GM23338 (cell line): ENCODE measurements at regions not wholly inside any gene's neighbourhood (a gene's known extent, or its start where the extent isn't known, plus 50 kb on each side); places are given as distances from the start of the nearest gene placed in this dataset.

ENCODE experiments used
- ATAC-seq: fragments of 200-7000 bp; cut with Tn5 transposase; 3 replicates; pipeline ENCODE4 v1.9.1; 2020
- DNase-seq: peaks from one replicate; pipeline ENCODE4 v3.0.0-alpha.2; 2015; ENCODE audit warnings: low spot score
- H2AFZ ChIP-seq: fragments of 200-600 bp; sonication (generic); 2 replicates; pipeline ENCODE4 v1.8.0; 2016; ENCODE audit warnings: antibody characterized with exemption, mild to moderate bottlenecking, moderate library complexity
- H3F3A ChIP-seq: fragments of 200-600 bp; sonication (generic); replicated peaks from 2 replicates; pipeline ENCODE4 v1.8.0; 2017; ENCODE audit warnings: antibody characterized with exemption, mixed run types, low read depth
- H3K27ac ChIP-seq: fragments of 200-600 bp; sonication (generic); 2 replicates; pipeline ENCODE4 v1.6.1; 2016; ENCODE audit warnings: low read depth
- H3K27me3 ChIP-seq: fragments of 200-600 bp; sonication (generic); 2 replicates; pipeline ENCODE4 v1.8.0; 2016; ENCODE audit warnings: mild to moderate bottlenecking, mixed run types, moderate library complexity; ENCODE audit not compliant: insufficient read depth
- H3K36me3 ChIP-seq: fragments of 200-600 bp; sonication (generic); 2 replicates; pipeline ENCODE4 v1.8.0; 2016; ENCODE audit warnings: mild to moderate bottlenecking; ENCODE audit not compliant: insufficient read depth
- H3K4me1 ChIP-seq: fragments of 200-600 bp; sonication (generic); 2 replicates; pipeline ENCODE4 v1.8.0; 2016; ENCODE audit warnings: mild to moderate bottlenecking, moderate library complexity; ENCODE audit not compliant: insufficient read depth
- H3K4me2 ChIP-seq: fragments of 200-600 bp; sonication (generic); 2 replicates; pipeline ENCODE4 v1.7.1; 2017; ENCODE audit warnings: mixed run types
- H3K4me3 ChIP-seq: fragments of 200-600 bp; sonication (generic); 2 replicates; pipeline ENCODE4 v1.6.1; 2016; ENCODE audit warnings: mixed run types
- H3K79me2 ChIP-seq: fragments of 200-600 bp; sonication (generic); replicated peaks from 2 replicates; pipeline ENCODE4 v1.8.0; 2017; ENCODE audit warnings: mild to moderate bottlenecking; ENCODE audit not compliant: insufficient read depth
- H3K9me2 ChIP-seq: fragments of 200-600 bp; sonication (generic); 2 replicates; pipeline ENCODE4 v1.8.0; 2017; ENCODE audit not compliant: insufficient read depth
- H4K20me1 ChIP-seq: fragments of 200-600 bp; sonication (generic); replicated peaks from 2 replicates; pipeline ENCODE4 v1.8.0; 2017; ENCODE audit warnings: mild to moderate bottlenecking; ENCODE audit not compliant: insufficient read depth
- H3K27ac Mint-ChIP-seq: 2 replicates; pipeline ENCODE4 v1.8.0; 2020; ENCODE audit warnings: inconsistent platforms, mild to moderate bottlenecking, moderate library complexity, mixed read lengths
- H3K27me3 Mint-ChIP-seq: 3 replicates; pipeline ENCODE4 v1.8.0; 2022; ENCODE audit warnings: low read depth, mild to moderate bottlenecking, moderate library complexity, mixed read lengths, inconsistent platforms; ENCODE audit not compliant: insufficient read depth, poor library complexity
- H3K36me3 Mint-ChIP-seq: 3 replicates; pipeline ENCODE4 v1.8.0; 2021; ENCODE audit warnings: low read depth, mild to moderate bottlenecking, inconsistent platforms, moderate library complexity, mixed read lengths
- H3K4me1 Mint-ChIP-seq: 3 replicates; pipeline ENCODE4 v1.8.0; 2020; ENCODE audit warnings: mild to moderate bottlenecking, inconsistent platforms, mixed read lengths
- H3K4me3 Mint-ChIP-seq: 3 replicates; pipeline ENCODE4 v1.8.0; 2021; ENCODE audit warnings: moderate library complexity, mild to moderate bottlenecking, inconsistent platforms, mixed read lengths
- H3K9me3 Mint-ChIP-seq: 3 replicates; pipeline ENCODE4 v1.8.0; 2020; ENCODE audit warnings: moderate library complexity, mild to moderate bottlenecking, inconsistent platforms, mixed read lengths
- ZNF114 ChIP-seq: fragments of 250-450 bp; sonication (Bioruptor Pico); IDR thresholded peaks from 2 replicates; pipeline ENCODE4 v1.5.0; 2020; ENCODE audit warnings: mild to moderate bottlenecking, moderate library complexity
- TF ChIP-seq, protein P1 (sequence below): fragments of 250-450 bp; sonication (Bioruptor Pico); IDR thresholded peaks from 2 replicates; pipeline ENCODE4 v1.5.0; 2020; ENCODE audit warnings: mild to moderate bottlenecking, moderate library complexity

DNA sequence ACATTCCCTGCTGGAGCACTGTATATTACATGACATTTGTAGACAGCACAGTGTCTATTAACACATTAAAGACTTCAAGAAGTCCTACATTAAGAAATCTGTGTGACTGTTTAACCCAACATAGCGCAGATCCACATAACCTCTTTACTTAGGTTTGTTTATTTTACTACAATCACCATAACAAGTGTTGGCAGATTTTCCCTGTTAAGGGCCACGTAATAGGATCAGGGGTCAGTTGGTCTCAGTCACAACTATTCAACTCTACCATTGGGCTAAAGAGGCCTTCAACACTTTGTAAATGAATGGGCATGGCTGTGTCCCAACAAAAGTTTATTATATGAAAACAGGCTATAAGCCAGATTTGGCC, 51.3 kb upstream of the ADORA2B start:
- H3K4me2 ChIP-seq, result no peak overlapping the region
- ATAC-seq, result no peak
- no peak overlapping the region for H3K27ac ChIP-seq

DNA sequence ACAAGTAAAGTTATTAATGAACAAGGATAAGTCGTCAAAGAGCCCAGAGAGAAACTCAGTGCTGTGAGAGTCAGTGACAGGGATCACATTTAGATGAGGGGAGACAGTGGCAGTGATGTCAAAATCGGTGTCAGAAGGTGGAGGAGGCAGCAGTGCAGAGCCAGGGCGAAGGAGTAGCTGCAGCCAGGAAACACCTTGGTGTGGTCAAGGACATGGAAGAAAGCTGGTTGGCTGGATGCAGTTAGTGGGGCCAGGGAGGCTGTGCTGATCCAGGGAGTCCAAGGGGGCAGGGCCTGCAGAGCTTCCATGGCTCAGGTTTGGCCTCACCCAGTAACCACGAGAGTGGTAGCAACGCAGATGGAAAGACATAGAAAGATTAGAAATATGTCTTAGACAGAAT, 50.7 kb upstream of the ADORA2B start:
- Histone ChIP-seq H3K27me3 (no peaks in the 10 kb centered on the region), H3K4me3 (no peak overlapping the region), H2AFZ (no peak overlapping the region; the same call in 1 of the 2 replicates), H4K20me1 (no peaks in the 10 kb centered on the region), H3K79me2 (no peaks in the 10 kb centered on the region), H3K9me2 (peaks cover 6% of the 10 kb centered on the region; the same call in 1 of the 2 replicates), H3F3A (no peaks in the 10 kb centered on the region), H3K4me1 (no peaks in the 10 kb centered on the region), H3K27ac (no peak overlapping the region), H3K4me2 (no peak overlapping the region), H3K36me3 (no peaks in the 10 kb centered on the region)
- Mint-ChIP-seq H3K4me1 (peaks cover 4% of the 10 kb centered on the region; the same call in 2 of the 3 replicates), H3K4me3 (no peak overlapping the region), H3K27ac (no peak overlapping the region), H3K36me3 (no peaks in the 10 kb centered on the region), H3K9me3 (no peaks in the 10 kb centered on the region), H3K27me3 (peaks cover 2% of the 10 kb centered on the region)
- DNase-seq, result no peak
- no peak for ATAC-seq
- TF ChIP-seq, protein P1, sequence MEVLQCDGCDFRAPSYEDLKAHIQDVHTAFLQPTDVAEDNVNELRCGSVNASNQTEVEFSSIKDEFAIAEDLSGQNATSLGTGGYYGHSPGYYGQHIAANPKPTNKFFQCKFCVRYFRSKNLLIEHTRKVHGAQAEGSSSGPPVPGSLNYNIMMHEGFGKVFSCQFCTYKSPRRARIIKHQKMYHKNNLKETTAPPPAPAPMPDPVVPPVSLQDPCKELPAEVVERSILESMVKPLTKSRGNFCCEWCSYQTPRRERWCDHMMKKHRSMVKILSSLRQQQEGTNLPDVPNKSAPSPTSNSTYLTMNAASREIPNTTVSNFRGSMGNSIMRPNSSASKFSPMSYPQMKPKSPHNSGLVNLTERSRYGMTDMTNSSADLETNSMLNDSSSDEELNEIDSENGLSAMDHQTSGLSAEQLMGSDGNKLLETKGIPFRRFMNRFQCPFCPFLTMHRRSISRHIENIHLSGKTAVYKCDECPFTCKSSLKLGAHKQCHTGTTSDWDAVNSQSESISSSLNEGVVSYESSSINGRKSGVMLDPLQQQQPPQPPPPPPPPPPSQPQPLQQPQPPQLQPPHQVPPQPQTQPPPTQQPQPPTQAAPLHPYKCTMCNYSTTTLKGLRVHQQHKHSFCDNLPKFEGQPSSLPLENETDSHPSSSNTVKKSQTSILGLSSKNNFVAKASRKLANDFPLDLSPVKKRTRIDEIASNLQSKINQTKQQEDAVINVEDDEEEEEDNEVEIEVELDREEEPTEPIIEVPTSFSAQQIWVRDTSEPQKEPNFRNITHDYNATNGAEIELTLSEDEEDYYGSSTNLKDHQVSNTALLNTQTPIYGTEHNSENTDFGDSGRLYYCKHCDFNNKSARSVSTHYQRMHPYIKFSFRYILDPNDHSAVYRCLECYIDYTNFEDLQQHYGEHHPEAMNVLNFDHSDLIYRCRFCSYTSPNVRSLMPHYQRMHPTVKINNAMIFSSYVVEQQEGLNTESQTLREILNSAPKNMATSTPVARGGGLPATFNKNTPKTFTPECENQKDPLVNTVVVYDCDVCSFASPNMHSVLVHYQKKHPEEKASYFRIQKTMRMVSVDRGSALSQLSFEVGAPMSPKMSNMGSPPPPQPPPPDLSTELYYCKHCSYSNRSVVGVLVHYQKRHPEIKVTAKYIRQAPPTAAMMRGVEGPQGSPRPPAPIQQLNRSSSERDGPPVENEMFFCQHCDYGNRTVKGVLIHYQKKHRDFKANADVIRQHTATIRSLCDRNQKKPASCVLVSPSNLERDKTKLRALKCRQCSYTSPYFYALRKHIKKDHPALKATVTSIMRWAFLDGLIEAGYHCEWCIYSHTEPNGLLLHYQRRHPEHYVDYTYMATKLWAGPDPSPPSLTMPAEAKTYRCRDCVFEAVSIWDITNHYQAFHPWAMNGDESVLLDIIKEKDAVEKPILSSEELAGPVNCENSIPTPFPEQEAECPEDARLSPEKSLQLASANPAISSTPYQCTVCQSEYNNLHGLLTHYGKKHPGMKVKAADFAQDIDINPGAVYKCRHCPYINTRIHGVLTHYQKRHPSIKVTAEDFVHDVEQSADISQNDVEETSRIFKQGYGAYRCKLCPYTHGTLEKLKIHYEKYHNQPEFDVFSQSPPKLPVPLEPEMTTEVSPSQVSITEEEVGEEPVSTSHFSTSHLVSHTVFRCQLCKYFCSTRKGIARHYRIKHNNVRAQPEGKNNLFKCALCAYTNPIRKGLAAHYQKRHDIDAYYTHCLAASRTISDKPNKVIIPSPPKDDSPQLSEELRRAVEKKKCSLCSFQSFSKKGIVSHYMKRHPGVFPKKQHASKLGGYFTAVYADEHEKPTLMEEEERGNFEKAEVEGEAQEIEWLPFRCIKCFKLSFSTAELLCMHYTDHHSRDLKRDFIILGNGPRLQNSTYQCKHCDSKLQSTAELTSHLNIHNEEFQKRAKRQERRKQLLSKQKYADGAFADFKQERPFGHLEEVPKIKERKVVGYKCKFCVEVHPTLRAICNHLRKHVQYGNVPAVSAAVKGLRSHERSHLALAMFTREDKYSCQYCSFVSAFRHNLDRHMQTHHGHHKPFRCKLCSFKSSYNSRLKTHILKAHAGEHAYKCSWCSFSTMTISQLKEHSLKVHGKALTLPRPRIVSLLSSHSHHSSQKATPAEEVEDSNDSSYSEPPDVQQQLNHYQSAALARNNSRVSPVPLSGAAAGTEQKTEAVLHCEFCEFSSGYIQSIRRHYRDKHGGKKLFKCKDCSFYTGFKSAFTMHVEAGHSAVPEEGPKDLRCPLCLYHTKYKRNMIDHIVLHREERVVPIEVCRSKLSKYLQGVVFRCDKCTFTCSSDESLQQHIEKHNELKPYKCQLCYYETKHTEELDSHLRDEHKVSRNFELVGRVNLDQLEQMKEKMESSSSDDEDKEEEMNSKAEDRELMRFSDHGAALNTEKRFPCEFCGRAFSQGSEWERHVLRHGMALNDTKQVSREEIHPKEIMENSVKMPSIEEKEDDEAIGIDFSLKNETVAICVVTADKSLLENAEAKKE (CRISPR knock-in tag), result no peak

More for the DNA sequence above, 51.3 kb upstream of the ADORA2B start:
- Histone ChIP-seq H3F3A (no peaks in the 10 kb centered on the region), H4K20me1 (no peaks in the 10 kb centered on the region), H3K4me3 (no peak overlapping the region), H3K79me2 (no peaks in the 10 kb centered on the region), H3K9me2 (peaks cover 6% of the 10 kb centered on the region; the same call in 1 of the 2 replicates), H3K4me1 (no peaks in the 10 kb centered on the region), H3K36me3 (no peaks in the 10 kb centered on the region), H2AFZ (no peak overlapping the region), H3K27me3 (no peaks in the 10 kb centered on the region)
- no peak for DNase-seq
- no peaks in the 10 kb centered on the region for H3K36me3 Mint-ChIP-seq
- no peak for TF ChIP-seq ZNF114 (CRISPR knock-in tag)
- TF ChIP-seq, protein P1 (CRISPR knock-in tag), result no peak
- H3K27me3 Mint-ChIP-seq, result peaks cover 2% of the 10 kb centered on the region
- no peaks in the 10 kb centered on the region for H3K9me3 Mint-ChIP-seq
- H3K4me3 Mint-ChIP-seq, result no peak overlapping the region
- peaks cover 4% of the 10 kb centered on the region; the same call in 2 of the 3 replicates for H3K4me1 Mint-ChIP-seq
- no peak overlapping the region for H3K27ac Mint-ChIP-seq
